Heart left ventricle (tissue), 16 donors: ENCODE measurements at regions not wholly inside any gene's neighbourhood (a gene's known extent, or its start where the extent isn't known, plus 50 kb on each side); places are given as distances from the start of the nearest gene placed in this dataset.

Source experiments
- ATAC-seq, 4 donors: fragments of 200-7000 bp; cut with Tn5 transposase; one replicate each; pipeline ENCODE4 v1.9.1; 2020 to 2022; ENCODE audit warnings: moderate library complexity in 4 of 4, mild to moderate bottlenecking in 3 of 4, moderate number of reproducible peaks in 1 of 4
- DNase-seq, 5 donors: peaks; one replicate each; pipeline ENCODE4 v3.0.0-alpha.2; 2020
- H3K27ac ChIP-seq, 12 donors: fragments of 200-600 bp; sonication (generic) in 4 of 12; one replicate each; pipeline versions ENCODE4 v1.5.0 to v1.8.0; 2016 to 2022; ENCODE audit warnings: mild to moderate bottlenecking in 2 of 12
- H3K27me3 ChIP-seq, 9 donors: fragments of 200-600 bp; sonication (generic) in 2 of 9; one replicate each; pipeline versions ENCODE4 v1.5.1 to v1.8.0; 2016 to 2022; ENCODE audit warnings: mild to moderate bottlenecking in 3 of 9
- H3K36me3 ChIP-seq, 9 donors: fragments of 200-600 bp; sonication (generic) in 2 of 9; one replicate each; pipeline versions ENCODE4 v1.5.0 to v1.8.0; 2018 to 2022; ENCODE audit warnings: mild to moderate bottlenecking in 2 of 9
- H3K4me1 ChIP-seq, 12 donors: fragments of 200-600 bp; sonication (generic) in 4 of 12; one replicate each; pipeline versions ENCODE4 v1.5.0 to v1.8.0; 2016 to 2022; ENCODE audit warnings: mild to moderate bottlenecking in 3 of 12
- H3K4me3 ChIP-seq, 12 donors: fragments of 200-600 bp; sonication (generic) in 4 of 12; one replicate each; pipeline versions ENCODE4 v1.5.0 to v1.8.0; 2017 to 2022; ENCODE audit warnings: mild to moderate bottlenecking in 9 of 12, moderate library complexity in 4 of 12
- H3K9me3 ChIP-seq, 12 donors: fragments of 200-600 bp; sonication (generic) in 4 of 12; one replicate each; pipeline versions ENCODE4 v1.5.0 to v1.8.0; 2016 to 2022; ENCODE audit warnings: mild to moderate bottlenecking in 1 of 12
- POLR2A ChIP-seq, 2 donors: fragments of 450-650 bp; IDR thresholded peaks; one replicate each; pipeline ENCODE4 v1.6.1; 2017; ENCODE audit warnings: antibody characterized with exemption in 2 of 2, mild to moderate bottlenecking in 2 of 2, moderate library complexity in 2 of 2
- WGBS, 4 donors: extraction: QIAGEN DNeasy Blood & Tissue Kit in 2 of 4; methylation state at CpG; one replicate each; pipeline versions ENCODE4 v1.1.5 to v1.1.7; 2013 to 2018; 5-methylcytosine and 5-hydroxymethylcytosine counted together
- intact Hi-C, 10 donors: fragments of 100-400 bp; cut with DNase I; formaldehyde crosslinking; loops; one replicate each; pipeline versions ENCODE4 v1.11.1 to v1.14.2; 2022
- TF ChIP-seq, protein P1 (sequence below), 12 donors: fragments of 200-600 bp; sonication (generic) in 4 of 12; IDR thresholded peaks; one replicate each; pipeline versions ENCODE4 v1.5.0 to v1.8.0; 2018 to 2022; ENCODE audit warnings: antibody characterized with exemption in 12 of 12, mild to moderate bottlenecking in 5 of 12
- donor health status: ischemic (EF 13 %, LVEDD 7.1; RV severe dilation, severe dysfunction).
- donor health status: healthy with polysubstance abuse.
- donor health status: DM: no; HTN: yes; CAD: no.
- donor health status: DM: no; HTN: no; CAD: no.
- donor health status: ischemic (EF 25% LVEDD 6.9; RV normal size, moderate dysfunction).
- donor health status: ischemic (EF 25% LVEDD 5.7; RV mildly dilated, moderate dysfunction).
- donor health status: healthy.
- donor health status: DM: yes; HTN: yes; CAD: no.
- donor health status: ischemic (EF 35%, LVEDD 5.7; RV mildly dilated, moderate dysfunction).
- donor health status: nonischemic (EF 11% LVEDD 7.7; RV severe dilation, severe dysfunction).
- donor health status: DM: yes; HTN: yes; CAD: no.
- donor health status: PGD.
- donor health status: ischemic (EF 29% LVEDD 5.4; RV normal size, mild dysfunction).
- donor health status: nonischemic (EF 23%, LVEDD 6.1; RV moderate dilation, normal function).

DNA sequence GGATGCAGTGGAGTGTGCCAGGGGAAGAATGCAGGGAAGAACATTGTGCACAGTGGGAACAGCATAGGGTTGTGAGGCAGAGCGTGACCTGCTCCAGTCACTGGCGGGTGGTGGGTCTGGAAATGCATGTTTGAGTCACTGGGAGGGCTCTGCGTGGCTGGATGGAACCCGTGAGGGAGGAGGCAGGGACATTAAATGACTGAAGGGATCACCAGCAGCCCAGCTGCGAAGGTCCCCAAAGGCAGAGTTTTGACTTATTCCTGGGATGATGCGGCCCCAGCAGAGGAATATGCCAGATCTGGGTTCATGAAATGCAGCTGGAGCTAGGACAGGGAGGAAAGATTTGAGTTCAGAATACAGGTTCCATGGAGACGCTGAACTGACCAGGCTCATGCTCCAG lies 104.0 kb upstream of the FGF3 start:
- Histone ChIP-seq H3K9me3 (no peaks in the 10 kb centered on the region), H3K27ac (no peak overlapping the region), H3K27me3 (peaks cover 0 to 39% (median 4%) of the 10 kb centered on the region in 9 donors), H3K4me3 (no peak overlapping the region), H3K4me1 (peaks cover 0 to 23% (median 10%) of the 10 kb centered on the region in 12 donors), H3K36me3 (no peaks in the 10 kb centered on the region)
- WGBS, 4 donors: 73 to 81% (median 78%) methylated on average over 7 of the region's 7 CpGs
- DNase-seq (peak in 1 of 5 donors; percentile 32), ATAC-seq (no peak)
- TF ChIP-seq, protein P1, sequence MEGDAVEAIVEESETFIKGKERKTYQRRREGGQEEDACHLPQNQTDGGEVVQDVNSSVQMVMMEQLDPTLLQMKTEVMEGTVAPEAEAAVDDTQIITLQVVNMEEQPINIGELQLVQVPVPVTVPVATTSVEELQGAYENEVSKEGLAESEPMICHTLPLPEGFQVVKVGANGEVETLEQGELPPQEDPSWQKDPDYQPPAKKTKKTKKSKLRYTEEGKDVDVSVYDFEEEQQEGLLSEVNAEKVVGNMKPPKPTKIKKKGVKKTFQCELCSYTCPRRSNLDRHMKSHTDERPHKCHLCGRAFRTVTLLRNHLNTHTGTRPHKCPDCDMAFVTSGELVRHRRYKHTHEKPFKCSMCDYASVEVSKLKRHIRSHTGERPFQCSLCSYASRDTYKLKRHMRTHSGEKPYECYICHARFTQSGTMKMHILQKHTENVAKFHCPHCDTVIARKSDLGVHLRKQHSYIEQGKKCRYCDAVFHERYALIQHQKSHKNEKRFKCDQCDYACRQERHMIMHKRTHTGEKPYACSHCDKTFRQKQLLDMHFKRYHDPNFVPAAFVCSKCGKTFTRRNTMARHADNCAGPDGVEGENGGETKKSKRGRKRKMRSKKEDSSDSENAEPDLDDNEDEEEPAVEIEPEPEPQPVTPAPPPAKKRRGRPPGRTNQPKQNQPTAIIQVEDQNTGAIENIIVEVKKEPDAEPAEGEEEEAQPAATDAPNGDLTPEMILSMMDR (IDR thresholded peaks at IDR 0.05): no peak
- no peak for TF ChIP-seq POLR2A (IDR thresholded peaks at IDR 0.05)
- intact Hi-C loops: loop anchor here in 2 of 10 donors (5.0 to 10.0 kb wide), 2 partner anchors 154 to 162 kb away; partner anchors contain the start of gene ANO1 (in 1 of the 2)

GRCh38 chr11:69923641-69924307 lies 104.6 kb upstream of the FGF3 start:
- Histone ChIP-seq H3K27me3 (peaks cover 0 to 40% (median 4%) of the 10 kb centered on the region in 9 donors), H3K4me3 (no peak overlapping the region), H3K9me3 (no peaks in the 10 kb centered on the region), H3K27ac (no peak overlapping the region), H3K4me1 (peaks cover 0 to 17% (median 4%) of the 10 kb centered on the region in 12 donors), H3K36me3 (no peaks in the 10 kb centered on the region)
- TF ChIP-seq, protein P1 (IDR thresholded peaks at IDR 0.05): no peak
- no peak for TF ChIP-seq POLR2A (IDR thresholded peaks at IDR 0.05)
- intact Hi-C loops: loop anchor here in 2 of 10 donors (5.0 to 10.0 kb wide), 2 partner anchors 154 to 161 kb away; partner anchors contain the start of gene ANO1 (in 1 of the 2)
- DNase-seq (peak in 2 of 5 donors; percentile 14 to 46), ATAC-seq (no peak)
- WGBS, 4 donors: 84 to 92% (median 89%) methylated on average over 10 to 13 of the region's 13 CpGs

GRCh38 chr11:69924308-69925161 lies 105.3 kb upstream of the FGF3 start:
- intact Hi-C loops: loop anchor here in 2 of 10 donors (5.0 to 10.0 kb wide), 2 partner anchors 153 to 160 kb away; partner anchors contain the start of gene ANO1 (in 1 of the 2)
- no peak for ATAC-seq
- Histone ChIP-seq H3K27ac (no peak overlapping the region), H3K9me3 (peaks cover 0 to 4% (median 0%) of the 10 kb centered on the region in 12 donors), H3K4me3 (no peak overlapping the region), H3K27me3 (peaks cover 0 to 42% (median 0%) of the 10 kb centered on the region in 9 donors), H3K4me1 (peaks cover 0 to 11% (median 0%) of the 10 kb centered on the region in 12 donors), H3K36me3 (no peaks in the 10 kb centered on the region)
- peak in 1 of 5 donors; percentile 10 for DNase-seq
- TF ChIP-seq, protein P1 (IDR thresholded peaks at IDR 0.05): no peak
- TF ChIP-seq POLR2A (IDR thresholded peaks at IDR 0.05): no peak
- WGBS, 4 donors: 75 to 82% (median 78%) methylated on average over 2 of the region's 2 CpGs
